ENCODE measurements at regions not wholly inside any gene's neighbourhood (a gene's known extent, or its start where the extent isn't known, plus 50 kb on each side); places are given as distances from the start of the nearest gene placed in this dataset.

DNA sequence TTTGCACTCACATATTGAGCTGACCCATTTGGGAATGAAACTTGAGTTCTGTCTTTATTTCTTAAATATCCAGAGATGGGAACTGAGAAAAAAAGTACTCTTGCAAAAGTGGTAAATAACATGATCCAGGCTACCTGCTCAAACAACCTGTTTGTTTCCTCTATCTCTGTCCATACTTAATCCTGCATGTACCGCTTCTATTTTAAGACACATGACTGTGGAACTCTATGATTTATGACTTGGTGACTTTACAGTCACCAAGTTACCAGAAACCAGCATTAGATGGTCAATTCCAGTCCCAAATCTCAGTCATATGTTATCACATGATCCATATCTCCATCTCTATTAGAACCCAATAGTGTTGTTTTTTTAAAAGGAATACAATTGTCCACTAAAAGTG, 606.7 kb downstream of the EPHA5 start:
- TF ChIP-seq FOXA1 (IDR thresholded peaks at IDR 0.05) (no peak), HDGF (IDR thresholded peaks at IDR 0.05; ENCODE audit: borderline replicate concordance) (no peak), NFRKB (IDR thresholded peaks at IDR 0.05) (no peak)
